Germinal center (tissue), 1 donor: ENCODE measurements at regions not wholly inside any gene's neighbourhood (a gene's known extent, or its start where the extent isn't known, plus 50 kb on each side); places are given as distances from the start of the nearest gene placed in this dataset.

Experiments used
- DNase-seq: peaks from one replicate; pipeline ENCODE4 v3.0.0; 2012; ENCODE audit warnings: mixed read lengths, low spot score

- no peak for DNase-seq
Measured at GRCh38 chr1:218679988-218680748, 335.0 kb downstream of the TGFB2 start.

- no peak for DNase-seq
Measured at GRCh38 chr1:218683242-218683641, 338.1 kb downstream of the TGFB2 start.

GRCh38 chr1:218686258-218686657, 341.1 kb downstream of the TGFB2 start:
- no peak for DNase-seq

GRCh38 chr1:218686761-218687160, 341.6 kb downstream of the TGFB2 start:
- no peak for DNase-seq

- DNase-seq, result no peak
Measured at GRCh38 chr1:218692808-218693207, 347.7 kb downstream of the TGFB2 start.

GRCh38 chr1:218693599-218693998, 348.5 kb downstream of the TGFB2 start:
- DNase-seq, result no peak

GRCh38 chr1:218694085-218694484, 348.9 kb downstream of the TGFB2 start:
- DNase-seq, result no peak

GRCh38 chr1:218694636-218695035, 349.5 kb downstream of the TGFB2 start:
- no peak for DNase-seq

- no peak for DNase-seq
Measured at GRCh38 chr1:218695525-218695924, 350.4 kb downstream of the TGFB2 start.

- DNase-seq, result no peak
Measured at GRCh38 chr1:218698141-218698540, 353.0 kb downstream of the TGFB2 start.

GRCh38 chr1:218699421-218699820, 354.3 kb downstream of the TGFB2 start:
- no peak for DNase-seq

- no peak for DNase-seq
Measured at GRCh38 chr1:218699865-218700264, 354.7 kb downstream of the TGFB2 start.

- DNase-seq, result no peak
Measured at GRCh38 chr1:218700666-218701065, 355.5 kb downstream of the TGFB2 start.

GRCh38 chr1:218701131-218701530, 356.0 kb downstream of the TGFB2 start:
- no peak for DNase-seq

GRCh38 chr1:218702775-218703174, 357.6 kb downstream of the TGFB2 start:
- no peak for DNase-seq

GRCh38 chr1:218703836-218704235, 358.7 kb downstream of the TGFB2 start:
- DNase-seq, result no peak

- DNase-seq, result no peak
Measured at GRCh38 chr1:218705391-218705790, 360.3 kb downstream of the TGFB2 start.

- DNase-seq, result no peak
Measured at GRCh38 chr1:218705911-218706893, 361.1 kb downstream of the TGFB2 start.

- no peak for DNase-seq
Measured at GRCh38 chr1:218711001-218711400, 365.9 kb downstream of the TGFB2 start.

GRCh38 chr1:218711884-218712674, 366.9 kb downstream of the TGFB2 start:
- DNase-seq, result no peak

- DNase-seq, result no peak
Measured at GRCh38 chr1:218712677-218713076, 367.5 kb downstream of the TGFB2 start.

GRCh38 chr1:218715961-218716669, 371.0 kb downstream of the TGFB2 start:
- DNase-seq, result no peak
